LNCAP (cell line): ENCODE measurements at regions not wholly inside any gene's neighbourhood (a gene's known extent, or its start where the extent isn't known, plus 50 kb on each side); places are given as distances from the start of the nearest gene placed in this dataset.

Experiments
- CTCF ChIP-seq: fragments of 450-650 bp; IDR thresholded peaks from 2 replicates; pipeline ENCODE4 v1.5.1; 2017; ENCODE audit warnings: mild to moderate bottlenecking

- no peak for TF ChIP-seq CTCF
These were observed 743.2 kb upstream of the RGS18 start for GRCh38 chr1:191414981-191415640.

- no peak for TF ChIP-seq CTCF
These were observed 738.4 kb upstream of the RGS18 start for GRCh38 chr1:191419842-191420241.

- TF ChIP-seq CTCF = no peak
These were observed 730.7 kb upstream of the RGS18 start for GRCh38 chr1:191427593-191427992.

- TF ChIP-seq CTCF = no peak
These were observed 725.4 kb upstream of the RGS18 start for GRCh38 chr1:191432817-191433216.

GRCh38 chr1:191438979-191439378, 719.3 kb upstream of the RGS18 start:
- no peak for TF ChIP-seq CTCF

- no peak for TF ChIP-seq CTCF
These were observed 705.7 kb upstream of the RGS18 start for GRCh38 chr1:191452586-191452985.

GRCh38 chr1:191453487-191453886, 704.8 kb upstream of the RGS18 start:
- TF ChIP-seq CTCF = no peak

GRCh38 chr1:191457889-191458288, 700.4 kb upstream of the RGS18 start:
- TF ChIP-seq CTCF = no peak
